Mesenchymal stem cell (in vitro differentiated cells and primary cell): ENCODE measurements at regions not wholly inside any gene's neighbourhood (a gene's known extent, or its start where the extent isn't known, plus 50 kb on each side); places are given as distances from the start of the nearest gene placed in this dataset.

Source experiments
- DNase-seq: peaks from one replicate; pipeline ENCODE4 v3.0.0-alpha.2; 2013
- H2AFZ ChIP-seq: one replicate; pipeline ENCODE4 v1.6.1; 2013; ENCODE audit warnings: low read depth, mild to moderate bottlenecking, control low read depth, inconsistent platforms, low read length, moderate library complexity
- H2AK5ac ChIP-seq: 2 replicates; pipeline ENCODE4 v1.6.1; 2013; ENCODE audit warnings: low read length, moderate library complexity, mild to moderate bottlenecking, inconsistent platforms; ENCODE audit not compliant: severe bottlenecking
- H2BK120ac ChIP-seq: one replicate; pipeline ENCODE4 v1.6.1; 2013; ENCODE audit warnings: low read depth, mild to moderate bottlenecking, inconsistent platforms, low read length, moderate library complexity
- H2BK12ac ChIP-seq, 2 experiments: one replicate each; pipeline ENCODE4 v1.6.1; 2013; ENCODE audit warnings: inconsistent platforms in 2 of 2, low read length in 2 of 2, mild to moderate bottlenecking in 2 of 2, moderate library complexity in 2 of 2, control low read depth in 1 of 2
- H2BK15ac ChIP-seq: one replicate; pipeline ENCODE4 v1.6.1; 2013; ENCODE audit warnings: mild to moderate bottlenecking, low read depth, inconsistent platforms; ENCODE audit not compliant: poor library complexity, severe bottlenecking
- H2BK5ac ChIP-seq: 2 replicates; pipeline ENCODE4 v1.6.1; 2013; ENCODE audit warnings: low read depth, mild to moderate bottlenecking, low read length, control low read depth, inconsistent platforms; ENCODE audit not compliant: poor library complexity, severe bottlenecking
- H3K14ac ChIP-seq, 2 experiments: one replicate each; pipeline ENCODE4 v1.6.1; 2013; ENCODE audit warnings: inconsistent platforms in 2 of 2, low read length in 2 of 2, control low read depth in 1 of 2, mild to moderate bottlenecking in 1 of 2, moderate library complexity in 1 of 2
- H3K18ac ChIP-seq, 2 experiments: one replicate each; pipeline ENCODE4 v1.6.1; 2013; ENCODE audit warnings: inconsistent platforms in 2 of 2, low read length in 2 of 2, control low read depth in 1 of 2, low read depth in 1 of 2, mild to moderate bottlenecking in 1 of 2
- H3K23ac ChIP-seq, 2 experiments: one replicate each; pipeline ENCODE4 v1.6.1; 2013; ENCODE audit warnings: inconsistent platforms in 2 of 2, low read length in 2 of 2, mild to moderate bottlenecking in 2 of 2, moderate library complexity in 2 of 2, control low read depth in 1 of 2
- H3K27ac ChIP-seq: 2 replicates; pipeline ENCODE4 v1.5.1; 2013; ENCODE audit warnings: mild to moderate bottlenecking, moderate library complexity, low read length, control low read depth, inconsistent platforms; ENCODE audit not compliant: poor library complexity, severe bottlenecking
- H3K27me3 ChIP-seq, 2 experiments: 2 replicates each; pipeline versions ENCODE4 v1.6.1 to v1.7.0; 2013; ENCODE audit warnings: low read length in 2 of 2, mild to moderate bottlenecking in 2 of 2, moderate library complexity in 2 of 2, control low read depth in 1 of 2, inconsistent platforms in 1 of 2; ENCODE audit not compliant: control insufficient read depth in 1 of 2, insufficient read depth in 1 of 2
- H3K36me3 ChIP-seq, 2 experiments: 2 replicates each; pipeline versions ENCODE4 v1.6.1 to v1.7.0; 2013; ENCODE audit warnings: low read length in 2 of 2, control low read depth in 1 of 2, inconsistent platforms in 1 of 2, low read depth in 1 of 2, mild to moderate bottlenecking in 1 of 2; ENCODE audit not compliant: insufficient read depth in 2 of 2, control insufficient read depth in 1 of 2
- H3K4ac ChIP-seq, 2 experiments: one replicate each; pipeline ENCODE4 v1.6.1; 2013; ENCODE audit warnings: inconsistent platforms in 2 of 2, low read length in 2 of 2, mild to moderate bottlenecking in 2 of 2, moderate library complexity in 2 of 2, control low read depth in 1 of 2, low read depth in 1 of 2
- H3K4me1 ChIP-seq: 2 replicates; pipeline ENCODE4 v1.6.1; 2013; ENCODE audit warnings: low read depth, low read length, control low read depth; ENCODE audit not compliant: control insufficient read depth, insufficient read depth
- H3K4me2 ChIP-seq: 2 replicates; pipeline ENCODE4 v1.6.1; 2013; ENCODE audit warnings: low read length, mild to moderate bottlenecking, inconsistent platforms; ENCODE audit not compliant: poor library complexity, severe bottlenecking
- H3K4me3 ChIP-seq, 2 experiments: 2 replicates each; pipeline versions ENCODE4 v1.5.1 to v1.7.0; 2013; ENCODE audit warnings: low read length in 2 of 2, mild to moderate bottlenecking in 2 of 2, control low read depth in 1 of 2, low read depth in 1 of 2; ENCODE audit not compliant: insufficient read depth in 1 of 2
- H3K79me1 ChIP-seq: replicated peaks from 2 replicates; pipeline ENCODE4 v1.6.1; 2013; ENCODE audit warnings: mild to moderate bottlenecking, control low read depth, low read length, inconsistent platforms; ENCODE audit not compliant: poor library complexity, severe bottlenecking
- H3K9ac ChIP-seq: 2 replicates; pipeline ENCODE4 v1.7.0; 2013; ENCODE audit warnings: mild to moderate bottlenecking, low read length, moderate library complexity
- H3K9me3 ChIP-seq: 2 replicates; pipeline ENCODE4 v1.7.0; 2013; ENCODE audit warnings: mild to moderate bottlenecking, low read length; ENCODE audit not compliant: control insufficient read depth
- H4K8ac ChIP-seq: one replicate; pipeline ENCODE4 v1.6.1; 2013; ENCODE audit warnings: inconsistent platforms, mild to moderate bottlenecking, low read length, moderate library complexity
- H4K91ac ChIP-seq: one replicate; pipeline ENCODE4 v1.6.1; 2013; ENCODE audit warnings: mild to moderate bottlenecking, low read length, inconsistent platforms
- WGBS: methylation state at CpG from one replicate; pipeline ENCODE4 v1.1.7; 2013; ENCODE audit warnings: mixed read lengths; 5-methylcytosine and 5-hydroxymethylcytosine counted together

GRCh38 chr11:109247071-109247470, 174.9 kb upstream of the C11orf87 start:
- no peak overlapping the region for H2AFZ ChIP-seq
- H3K27me3 ChIP-seq: no peaks in the 10 kb centered on the region
- H3K27ac ChIP-seq: no peak overlapping the region
- no peak overlapping the region for H2BK5ac ChIP-seq
- no peak overlapping the region for H3K4ac ChIP-seq
- H3K79me1 ChIP-seq: no peaks in the 10 kb centered on the region
- H3K9ac ChIP-seq: no peak overlapping the region
- no peaks in the 10 kb centered on the region for H3K9me3 ChIP-seq
- no peak overlapping the region for H3K4me2 ChIP-seq
- H2BK120ac ChIP-seq: no peak overlapping the region
- no peak overlapping the region for H3K18ac ChIP-seq
- H3K4me3 ChIP-seq: no peak overlapping the region
- H4K91ac ChIP-seq: no peak overlapping the region
- no peak overlapping the region for H2BK15ac ChIP-seq
- DNase-seq: no peak
- no peak overlapping the region for H2AK5ac ChIP-seq
- H4K8ac ChIP-seq: no peak overlapping the region
- H3K14ac ChIP-seq: no peak overlapping the region
- H3K23ac ChIP-seq: no peak overlapping the region
- WGBS: 72% methylated on average over 5 of the region's 5 CpGs
- no peak overlapping the region for H2BK12ac ChIP-seq
- H3K36me3 ChIP-seq: no peaks in the 10 kb centered on the region
- peaks cover 2% of the 10 kb centered on the region for H3K4me1 ChIP-seq

DNA sequence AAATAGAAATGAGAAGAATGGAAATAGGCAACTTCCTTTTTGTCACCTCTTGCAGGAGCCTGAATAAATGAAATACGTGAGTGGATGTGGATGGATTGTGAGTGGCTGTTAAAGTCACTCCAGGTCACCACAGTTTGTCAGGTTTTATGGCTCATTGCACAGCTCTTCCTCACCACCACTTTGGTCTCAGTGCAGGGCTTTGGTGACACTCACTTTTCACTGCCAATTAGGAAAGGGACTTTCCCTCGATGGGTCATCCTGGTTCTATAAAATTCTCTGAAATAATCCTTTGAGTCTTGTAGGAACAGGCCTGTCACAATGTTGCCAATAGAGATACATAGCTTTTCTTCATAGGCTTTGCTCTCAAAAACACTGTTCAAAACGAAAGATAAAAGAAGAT, 172.4 kb upstream of the C11orf87 start:
- no peaks in the 10 kb centered on the region for H3K79me1 ChIP-seq
- H4K91ac ChIP-seq: no peak overlapping the region
- H3K14ac ChIP-seq: no peak overlapping the region
- no peaks in the 10 kb centered on the region for H3K27me3 ChIP-seq
- no peak overlapping the region for H2BK15ac ChIP-seq
- H2AK5ac ChIP-seq: no peak overlapping the region
- H3K9me3 ChIP-seq: no peaks in the 10 kb centered on the region
- DNase-seq: no peak
- no peak overlapping the region for H4K8ac ChIP-seq
- no peak overlapping the region for H3K23ac ChIP-seq
- H2BK120ac ChIP-seq: no peak overlapping the region
- no peak overlapping the region for H3K4me3 ChIP-seq
- no peaks in the 10 kb centered on the region for H3K36me3 ChIP-seq
- H3K27ac ChIP-seq: no peak overlapping the region
- 68% methylated on average over 2 of the region's 3 CpGs for WGBS
- no peak overlapping the region for H3K4ac ChIP-seq
- H2AFZ ChIP-seq: no peak overlapping the region
- no peak overlapping the region for H3K9ac ChIP-seq
- H3K18ac ChIP-seq: no peak overlapping the region
- peaks cover 2% of the 10 kb centered on the region for H3K4me1 ChIP-seq
- no peak overlapping the region for H2BK12ac ChIP-seq
- H2BK5ac ChIP-seq: no peak overlapping the region
- no peak overlapping the region for H3K4me2 ChIP-seq

GRCh38 chr11:109251230-109251629, 170.8 kb upstream of the C11orf87 start:
- no peak overlapping the region for H3K18ac ChIP-seq
- H3K14ac ChIP-seq: no peak overlapping the region
- no peaks in the 10 kb centered on the region for H3K27me3 ChIP-seq
- no peak overlapping the region for H4K91ac ChIP-seq
- H2BK15ac ChIP-seq: no peak overlapping the region
- H3K4me2 ChIP-seq: no peak overlapping the region
- H2BK12ac ChIP-seq: no peak overlapping the region
- H3K4ac ChIP-seq: no peak overlapping the region
- H2BK5ac ChIP-seq: no peak overlapping the region
- no peak overlapping the region for H3K27ac ChIP-seq
- H4K8ac ChIP-seq: no peak overlapping the region
- no peaks in the 10 kb centered on the region for H3K36me3 ChIP-seq
- H2BK120ac ChIP-seq: no peak overlapping the region
- H3K79me1 ChIP-seq: no peaks in the 10 kb centered on the region
- H3K9me3 ChIP-seq: no peaks in the 10 kb centered on the region
- no peak overlapping the region for H3K9ac ChIP-seq
- 71% methylated on average over 1 of the region's 5 CpGs for WGBS
- H2AK5ac ChIP-seq: no peak overlapping the region
- H3K23ac ChIP-seq: no peak overlapping the region
- DNase-seq: no peak
- peaks cover 2% of the 10 kb centered on the region for H3K4me1 ChIP-seq
- no peak overlapping the region for H3K4me3 ChIP-seq
- H2AFZ ChIP-seq: no peak overlapping the region

- Histone ChIP-seq H3K9me3 (peaks cover 49% of the 10 kb centered on the region), H3K9ac (no peak overlapping the region), H3K4ac (no peak overlapping the region), H2BK120ac (no peak overlapping the region), H4K8ac (no peak overlapping the region), H3K27ac (no peak overlapping the region), H3K23ac (no peak overlapping the region), H2BK15ac (no peak overlapping the region), H3K27me3 (no peaks in the 10 kb centered on the region), H3K4me2 (no peak overlapping the region), H2BK12ac (no peak overlapping the region), H2BK5ac (no peak overlapping the region), H2AK5ac (no peak overlapping the region), H3K18ac (no peak overlapping the region), H3K4me3 (no peak overlapping the region), H3K79me1 (no peaks in the 10 kb centered on the region), H2AFZ (no peak overlapping the region), H3K36me3 (no peaks in the 10 kb centered on the region), H3K14ac (no peak overlapping the region), H3K4me1 (no peaks in the 10 kb centered on the region), H4K91ac (no peak overlapping the region)
- no peak for DNase-seq
- WGBS: no CpG with 5 or more reads among the region's 1 CpG
Measured at GRCh38 chr11:109264128-109264527, 157.9 kb upstream of the C11orf87 start.
